OCI-LY7 (cell line): ENCODE measurements at regions not wholly inside any gene's neighbourhood (a gene's known extent, or its start where the extent isn't known, plus 50 kb on each side); places are given as distances from the start of the nearest gene placed in this dataset.

Source experiments
- CTCF ChIP-seq: fragments of 200-600 bp; sonication (generic); conservative IDR thresholded peaks from 2 replicates; pipeline ENCODE4 v1.5.1; 2014; ENCODE audit warnings: mild to moderate bottlenecking, antibody characterized with exemption, low read length, moderate library complexity, mixed read lengths
- EZH2phosphoT487 ChIP-seq: fragments of 200-600 bp; sonication (generic); IDR thresholded peaks from 2 replicates; pipeline ENCODE4 v1.6.1; 2018; ENCODE audit warnings: low read depth, borderline replicate concordance, mild to moderate bottlenecking, mixed run types, antibody characterized with exemption, low read length, moderate library complexity, mixed read lengths

GRCh38 chr13:34886121-34886875 lies 55.8 kb upstream of the NBEA start:
- TF ChIP-seq EZH2phosphoT487 = no peak
- TF ChIP-seq CTCF = no peak
